GM23338 (cell line): ENCODE measurements at regions not wholly inside any gene's neighbourhood (a gene's known extent, or its start where the extent isn't known, plus 50 kb on each side); places are given as distances from the start of the nearest gene placed in this dataset.

ENCODE experiments used
- ATAC-seq: fragments of 200-7000 bp; cut with Tn5 transposase; 3 replicates; pipeline ENCODE4 v1.9.1; 2020
- DNase-seq: peaks from one replicate; pipeline ENCODE4 v3.0.0-alpha.2; 2015; ENCODE audit warnings: low spot score
- H2AFZ ChIP-seq: fragments of 200-600 bp; sonication (generic); 2 replicates; pipeline ENCODE4 v1.8.0; 2016; ENCODE audit warnings: antibody characterized with exemption, mild to moderate bottlenecking, moderate library complexity
- H3F3A ChIP-seq: fragments of 200-600 bp; sonication (generic); replicated peaks from 2 replicates; pipeline ENCODE4 v1.8.0; 2017; ENCODE audit warnings: antibody characterized with exemption, mixed run types, low read depth
- H3K27ac ChIP-seq: fragments of 200-600 bp; sonication (generic); 2 replicates; pipeline ENCODE4 v1.6.1; 2016; ENCODE audit warnings: low read depth
- H3K27me3 ChIP-seq: fragments of 200-600 bp; sonication (generic); 2 replicates; pipeline ENCODE4 v1.8.0; 2016; ENCODE audit warnings: mild to moderate bottlenecking, mixed run types, moderate library complexity; ENCODE audit not compliant: insufficient read depth
- H3K36me3 ChIP-seq: fragments of 200-600 bp; sonication (generic); 2 replicates; pipeline ENCODE4 v1.8.0; 2016; ENCODE audit warnings: mild to moderate bottlenecking; ENCODE audit not compliant: insufficient read depth
- H3K4me1 ChIP-seq: fragments of 200-600 bp; sonication (generic); 2 replicates; pipeline ENCODE4 v1.8.0; 2016; ENCODE audit warnings: mild to moderate bottlenecking, moderate library complexity; ENCODE audit not compliant: insufficient read depth
- H3K4me2 ChIP-seq: fragments of 200-600 bp; sonication (generic); 2 replicates; pipeline ENCODE4 v1.7.1; 2017; ENCODE audit warnings: mixed run types
- H3K4me3 ChIP-seq: fragments of 200-600 bp; sonication (generic); 2 replicates; pipeline ENCODE4 v1.6.1; 2016; ENCODE audit warnings: mixed run types
- H3K79me2 ChIP-seq: fragments of 200-600 bp; sonication (generic); replicated peaks from 2 replicates; pipeline ENCODE4 v1.8.0; 2017; ENCODE audit warnings: mild to moderate bottlenecking; ENCODE audit not compliant: insufficient read depth
- H3K9me2 ChIP-seq: fragments of 200-600 bp; sonication (generic); 2 replicates; pipeline ENCODE4 v1.8.0; 2017; ENCODE audit not compliant: insufficient read depth
- H4K20me1 ChIP-seq: fragments of 200-600 bp; sonication (generic); replicated peaks from 2 replicates; pipeline ENCODE4 v1.8.0; 2017; ENCODE audit warnings: mild to moderate bottlenecking; ENCODE audit not compliant: insufficient read depth
- H3K27ac Mint-ChIP-seq: 2 replicates; pipeline ENCODE4 v1.8.0; 2020; ENCODE audit warnings: inconsistent platforms, mild to moderate bottlenecking, moderate library complexity, mixed read lengths
- H3K27me3 Mint-ChIP-seq: 3 replicates; pipeline ENCODE4 v1.8.0; 2022; ENCODE audit warnings: low read depth, mild to moderate bottlenecking, moderate library complexity, mixed read lengths, inconsistent platforms; ENCODE audit not compliant: insufficient read depth, poor library complexity
- H3K36me3 Mint-ChIP-seq: 3 replicates; pipeline ENCODE4 v1.8.0; 2021; ENCODE audit warnings: low read depth, mild to moderate bottlenecking, inconsistent platforms, moderate library complexity, mixed read lengths
- H3K4me1 Mint-ChIP-seq: 3 replicates; pipeline ENCODE4 v1.8.0; 2020; ENCODE audit warnings: mild to moderate bottlenecking, inconsistent platforms, mixed read lengths
- H3K4me3 Mint-ChIP-seq: 3 replicates; pipeline ENCODE4 v1.8.0; 2021; ENCODE audit warnings: moderate library complexity, mild to moderate bottlenecking, inconsistent platforms, mixed read lengths
- H3K9me3 Mint-ChIP-seq: 3 replicates; pipeline ENCODE4 v1.8.0; 2020; ENCODE audit warnings: moderate library complexity, mild to moderate bottlenecking, inconsistent platforms, mixed read lengths
- CREB1 ChIP-seq: fragments of 250-450 bp; sonication (Bioruptor Pico); IDR thresholded peaks from 2 replicates; pipeline ENCODE4 v1.5.0; 2020; ENCODE audit warnings: low read depth, mild to moderate bottlenecking, moderate library complexity
- EZH2 ChIP-seq: fragments of 200-600 bp; sonication (generic); IDR thresholded peaks from one replicate; pipeline ENCODE4 v1.8.0; 2017; ENCODE audit warnings: antibody characterized with exemption, mild to moderate bottlenecking, low read depth; ENCODE audit not compliant: unreplicated experiment
- EZH2phosphoT487 ChIP-seq: fragments of 200-600 bp; sonication (generic); IDR thresholded peaks from one replicate; pipeline ENCODE4 v1.8.1; 2018; ENCODE audit warnings: antibody characterized with exemption; ENCODE audit not compliant: unreplicated experiment
- JUNB ChIP-seq: IDR thresholded peaks from one replicate; pipeline ENCODE4 v1.6.1; 2016; ENCODE audit warnings: antibody characterized with exemption; ENCODE audit not compliant: unreplicated experiment
- NANOG ChIP-seq: IDR thresholded peaks from 2 replicates; pipeline ENCODE4 v1.6.1; 2016; ENCODE audit warnings: antibody characterized with exemption, borderline replicate concordance
- POLR2AphosphoS5 ChIP-seq: IDR thresholded peaks from 2 replicates; pipeline ENCODE4 v1.6.1; 2016; ENCODE audit warnings: antibody characterized with exemption, low read depth
- STAT1 ChIP-seq: IDR thresholded peaks from one replicate; pipeline ENCODE4 v1.6.1; 2016; ENCODE audit warnings: antibody characterized with exemption; ENCODE audit not compliant: unreplicated experiment
- ZNF114 ChIP-seq: fragments of 250-450 bp; sonication (Bioruptor Pico); IDR thresholded peaks from 2 replicates; pipeline ENCODE4 v1.5.0; 2020; ENCODE audit warnings: mild to moderate bottlenecking, moderate library complexity
- ZNF331 ChIP-seq: fragments of 250-450 bp; sonication (Bioruptor Pico); IDR thresholded peaks from 2 replicates; pipeline ENCODE4 v1.5.0; 2020; ENCODE audit warnings: low read depth, mild to moderate bottlenecking, moderate library complexity
- ZNF462 ChIP-seq: fragments of 250-450 bp; sonication (Bioruptor Pico); IDR thresholded peaks from 2 replicates; pipeline ENCODE4 v1.5.0; 2020; ENCODE audit warnings: mild to moderate bottlenecking, moderate library complexity
- TF ChIP-seq, protein P1 (sequence below): IDR thresholded peaks from 2 replicates; pipeline ENCODE4 v1.6.1; 2016; ENCODE audit warnings: antibody characterized with exemption
- TF ChIP-seq, protein P2 (sequence below): IDR thresholded peaks from one replicate; pipeline ENCODE4 v1.6.1; 2018; ENCODE audit warnings: antibody characterized with exemption; ENCODE audit not compliant: unreplicated experiment
- TF ChIP-seq, protein P3 (sequence below), 2 experiments: fragments of 200-600 bp in 1 of 2; sonication (generic) in 1 of 2; conservative IDR thresholded peaks; 2 replicates each; pipeline versions ENCODE4 v1.5.1 to v1.6.1; 2016 to 2017; ENCODE audit warnings: antibody characterized with exemption in 2 of 2, low read depth in 2 of 2, mild to moderate bottlenecking in 2 of 2, moderate library complexity in 1 of 2

DNA sequence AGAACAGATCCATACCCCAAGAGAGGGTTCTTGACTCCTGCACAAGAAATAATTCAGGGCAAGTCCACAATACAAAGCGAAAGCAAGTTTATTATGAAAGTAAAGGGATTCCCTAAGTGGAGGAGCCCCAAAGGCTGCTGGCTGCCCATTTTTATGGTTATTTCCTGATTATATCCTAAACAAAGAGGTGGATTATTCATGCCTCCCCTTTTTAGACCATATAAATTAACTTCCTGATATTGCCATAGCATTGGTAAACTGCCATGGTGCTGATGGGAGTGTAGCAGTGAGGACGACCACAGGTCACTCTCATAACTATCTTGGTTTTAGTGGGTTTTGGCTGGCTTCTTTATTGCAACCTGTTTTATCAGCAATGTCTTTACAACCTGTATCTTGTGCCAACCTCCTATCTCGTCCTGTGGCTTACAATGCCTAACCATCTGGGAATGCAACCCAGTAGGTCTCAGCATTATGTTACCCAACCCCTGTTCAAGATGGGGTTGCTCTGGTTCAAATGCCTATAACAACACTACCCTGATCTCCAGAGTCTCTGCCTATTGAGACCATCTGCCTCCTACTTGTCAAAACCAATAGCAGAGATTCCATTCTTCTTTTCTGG is 154.4 kb upstream of the GRAMD2B start:
- Histone ChIP-seq H3K27me3 (no peaks in the 10 kb centered on the region), H3K4me2 (no peak overlapping the region), H3K27ac (no peak overlapping the region), H2AFZ (peak overlapping the region; percentile 29), H3K9me2 (peaks cover 4% of the 10 kb centered on the region; the same call in 1 of the 2 replicates), H3K4me1 (peaks cover 10% of the 10 kb centered on the region), H3K36me3 (no peaks in the 10 kb centered on the region), H4K20me1 (no peaks in the 10 kb centered on the region), H3K79me2 (no peaks in the 10 kb centered on the region), H3F3A (no peaks in the 10 kb centered on the region), H3K4me3 (no peak overlapping the region)
- ATAC-seq = no peak
- Mint-ChIP-seq H3K36me3 (peaks cover 12% of the 10 kb centered on the region), H3K27ac (no peak overlapping the region), H3K4me1 (peaks cover 9% of the 10 kb centered on the region), H3K9me3 (peaks cover 17% of the 10 kb centered on the region), H3K27me3 (no peaks in the 10 kb centered on the region), H3K4me3 (no peak overlapping the region)
- TF ChIP-seq, protein P1, sequence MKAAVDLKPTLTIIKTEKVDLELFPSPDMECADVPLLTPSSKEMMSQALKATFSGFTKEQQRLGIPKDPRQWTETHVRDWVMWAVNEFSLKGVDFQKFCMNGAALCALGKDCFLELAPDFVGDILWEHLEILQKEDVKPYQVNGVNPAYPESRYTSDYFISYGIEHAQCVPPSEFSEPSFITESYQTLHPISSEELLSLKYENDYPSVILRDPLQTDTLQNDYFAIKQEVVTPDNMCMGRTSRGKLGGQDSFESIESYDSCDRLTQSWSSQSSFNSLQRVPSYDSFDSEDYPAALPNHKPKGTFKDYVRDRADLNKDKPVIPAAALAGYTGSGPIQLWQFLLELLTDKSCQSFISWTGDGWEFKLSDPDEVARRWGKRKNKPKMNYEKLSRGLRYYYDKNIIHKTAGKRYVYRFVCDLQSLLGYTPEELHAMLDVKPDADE = no peak
- TF ChIP-seq NANOG (no peak), CREB1 (CRISPR knock-in tag) (no peak), POLR2AphosphoS5 (no peak), ZNF114 (CRISPR knock-in tag) (no peak), ZNF462 (CRISPR knock-in tag) (no peak), EZH2phosphoT487 (no peak), EZH2 (no peak), JUNB (no peak), STAT1 (no peak), ZNF331 (CRISPR knock-in tag) (no peak)
- TF ChIP-seq, protein P2, sequence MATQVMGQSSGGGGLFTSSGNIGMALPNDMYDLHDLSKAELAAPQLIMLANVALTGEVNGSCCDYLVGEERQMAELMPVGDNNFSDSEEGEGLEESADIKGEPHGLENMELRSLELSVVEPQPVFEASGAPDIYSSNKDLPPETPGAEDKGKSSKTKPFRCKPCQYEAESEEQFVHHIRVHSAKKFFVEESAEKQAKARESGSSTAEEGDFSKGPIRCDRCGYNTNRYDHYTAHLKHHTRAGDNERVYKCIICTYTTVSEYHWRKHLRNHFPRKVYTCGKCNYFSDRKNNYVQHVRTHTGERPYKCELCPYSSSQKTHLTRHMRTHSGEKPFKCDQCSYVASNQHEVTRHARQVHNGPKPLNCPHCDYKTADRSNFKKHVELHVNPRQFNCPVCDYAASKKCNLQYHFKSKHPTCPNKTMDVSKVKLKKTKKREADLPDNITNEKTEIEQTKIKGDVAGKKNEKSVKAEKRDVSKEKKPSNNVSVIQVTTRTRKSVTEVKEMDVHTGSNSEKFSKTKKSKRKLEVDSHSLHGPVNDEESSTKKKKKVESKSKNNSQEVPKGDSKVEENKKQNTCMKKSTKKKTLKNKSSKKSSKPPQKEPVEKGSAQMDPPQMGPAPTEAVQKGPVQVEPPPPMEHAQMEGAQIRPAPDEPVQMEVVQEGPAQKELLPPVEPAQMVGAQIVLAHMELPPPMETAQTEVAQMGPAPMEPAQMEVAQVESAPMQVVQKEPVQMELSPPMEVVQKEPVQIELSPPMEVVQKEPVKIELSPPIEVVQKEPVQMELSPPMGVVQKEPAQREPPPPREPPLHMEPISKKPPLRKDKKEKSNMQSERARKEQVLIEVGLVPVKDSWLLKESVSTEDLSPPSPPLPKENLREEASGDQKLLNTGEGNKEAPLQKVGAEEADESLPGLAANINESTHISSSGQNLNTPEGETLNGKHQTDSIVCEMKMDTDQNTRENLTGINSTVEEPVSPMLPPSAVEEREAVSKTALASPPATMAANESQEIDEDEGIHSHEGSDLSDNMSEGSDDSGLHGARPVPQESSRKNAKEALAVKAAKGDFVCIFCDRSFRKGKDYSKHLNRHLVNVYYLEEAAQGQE = no peak
- TF ChIP-seq, protein P3, sequence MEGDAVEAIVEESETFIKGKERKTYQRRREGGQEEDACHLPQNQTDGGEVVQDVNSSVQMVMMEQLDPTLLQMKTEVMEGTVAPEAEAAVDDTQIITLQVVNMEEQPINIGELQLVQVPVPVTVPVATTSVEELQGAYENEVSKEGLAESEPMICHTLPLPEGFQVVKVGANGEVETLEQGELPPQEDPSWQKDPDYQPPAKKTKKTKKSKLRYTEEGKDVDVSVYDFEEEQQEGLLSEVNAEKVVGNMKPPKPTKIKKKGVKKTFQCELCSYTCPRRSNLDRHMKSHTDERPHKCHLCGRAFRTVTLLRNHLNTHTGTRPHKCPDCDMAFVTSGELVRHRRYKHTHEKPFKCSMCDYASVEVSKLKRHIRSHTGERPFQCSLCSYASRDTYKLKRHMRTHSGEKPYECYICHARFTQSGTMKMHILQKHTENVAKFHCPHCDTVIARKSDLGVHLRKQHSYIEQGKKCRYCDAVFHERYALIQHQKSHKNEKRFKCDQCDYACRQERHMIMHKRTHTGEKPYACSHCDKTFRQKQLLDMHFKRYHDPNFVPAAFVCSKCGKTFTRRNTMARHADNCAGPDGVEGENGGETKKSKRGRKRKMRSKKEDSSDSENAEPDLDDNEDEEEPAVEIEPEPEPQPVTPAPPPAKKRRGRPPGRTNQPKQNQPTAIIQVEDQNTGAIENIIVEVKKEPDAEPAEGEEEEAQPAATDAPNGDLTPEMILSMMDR (conservative IDR thresholded peaks at IDR 0.05; ENCODE audit: low read depth in 2 of 2) = no peak
- no peak for DNase-seq
